HuH-7 (cell line): ENCODE measurements at regions not wholly inside any gene's neighbourhood (a gene's known extent, or its start where the extent isn't known, plus 50 kb on each side); places are given as distances from the start of the nearest gene placed in this dataset.

Experiments
- DNase-seq: peaks from one replicate; pipeline ENCODE4 v3.0.0; 2011; ENCODE audit warnings: low spot score

DNA sequence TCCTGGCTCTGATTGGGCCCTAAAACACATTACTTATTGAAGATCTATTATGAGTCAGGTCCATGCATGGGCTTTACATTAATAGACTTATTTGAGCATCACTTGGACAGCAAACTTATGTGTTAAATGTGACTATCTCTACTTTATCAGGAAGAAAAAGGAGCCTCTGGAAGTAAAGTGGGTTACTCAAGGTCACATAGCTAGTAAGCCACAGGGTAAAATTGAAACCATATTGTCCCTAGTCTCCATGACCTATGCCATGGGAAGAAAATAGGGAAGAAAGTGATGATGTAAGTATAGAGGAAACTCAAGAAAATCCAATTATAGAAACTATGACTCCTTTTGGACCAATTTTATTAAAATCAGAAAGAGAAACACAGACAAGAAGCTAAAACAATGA lies 555.3 kb downstream of the NUF2 start:
- no peak for DNase-seq

DNA sequence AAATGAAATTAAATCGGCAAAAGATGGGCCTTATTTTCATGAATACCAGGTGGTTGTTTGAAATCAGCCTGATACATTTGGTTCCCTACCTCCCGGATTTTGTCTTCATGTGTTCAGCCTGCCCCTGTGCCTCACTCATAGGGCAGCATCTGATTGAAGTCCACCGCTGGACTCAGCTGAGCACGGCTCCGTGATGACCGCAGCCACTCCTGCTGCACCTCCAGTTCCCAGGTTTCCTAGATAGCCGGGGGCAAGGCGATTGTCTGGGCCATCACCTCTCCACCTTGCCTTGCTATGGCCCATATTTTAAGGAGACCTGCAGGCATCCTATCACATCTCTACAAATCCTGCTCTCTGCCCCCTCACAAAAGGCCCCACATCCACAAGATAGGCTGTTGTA lies 563.8 kb downstream of the NUF2 start:
- no peak for DNase-seq

- no peak for DNase-seq
Observed at GRCh38 chr1:163896001-163896400, 574.2 kb downstream of the NUF2 start.

GRCh38 chr1:163897412-163898155 lies 575.8 kb downstream of the NUF2 start:
- no peak for DNase-seq

DNA sequence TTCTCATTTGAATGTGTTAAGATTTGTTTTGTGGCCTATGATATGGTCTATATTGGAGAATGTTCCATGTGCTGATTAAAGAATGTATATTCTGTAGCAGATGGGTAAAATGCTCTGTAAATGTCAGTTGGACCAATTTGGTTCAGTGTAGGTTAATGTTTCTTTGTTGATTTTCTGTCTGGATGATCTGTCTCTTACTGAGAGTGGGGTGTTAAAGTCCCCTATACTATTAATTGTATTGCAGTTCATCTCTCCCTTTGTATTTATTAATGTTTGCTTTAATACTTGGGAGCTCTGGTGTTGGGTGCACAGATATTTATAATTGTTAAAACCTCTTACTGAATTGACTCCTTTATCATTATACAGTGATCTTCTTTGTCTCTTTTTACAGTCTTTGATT lies 584.5 kb downstream of the NUF2 start:
- no peak for DNase-seq

GRCh38 chr1:163912170-163912884 lies 590.6 kb downstream of the NUF2 start:
- no peak for DNase-seq

- no peak for DNase-seq
Observed at GRCh38 chr1:163914785-163915413, 593.1 kb downstream of the NUF2 start.

DNA sequence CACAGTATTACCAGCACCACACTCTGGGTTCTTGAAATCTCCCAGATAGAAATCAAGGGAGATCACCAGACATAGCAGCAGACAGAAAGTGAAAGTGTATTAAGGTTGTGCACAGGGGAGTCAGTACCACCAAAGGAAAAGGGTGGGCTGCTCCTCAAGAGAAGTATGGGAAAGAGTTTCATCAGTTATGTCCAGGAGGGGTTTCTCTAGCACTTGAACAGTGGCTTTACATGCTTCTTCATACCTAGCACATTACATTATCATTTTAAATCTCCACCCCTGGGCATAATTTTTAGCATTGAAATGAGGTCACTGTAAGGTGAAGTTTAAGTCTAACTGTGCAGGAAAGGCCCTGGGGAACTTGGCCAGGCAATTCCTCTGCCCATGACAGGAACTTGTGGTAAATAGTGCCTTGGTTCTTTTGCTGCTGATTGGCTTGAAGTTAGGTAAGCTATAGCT lies 601.0 kb downstream of the NUF2 start:
- DNase-seq = no peak

GRCh38 chr1:163924041-163924440 lies 602.3 kb downstream of the NUF2 start:
- DNase-seq = no peak

GRCh38 chr1:163927493-163927892 lies 605.7 kb downstream of the NUF2 start:
- DNase-seq = no peak

- DNase-seq = no peak
Observed at GRCh38 chr1:163928069-163928468, 606.3 kb downstream of the NUF2 start.

GRCh38 chr1:163928651-163929050 lies 606.9 kb downstream of the NUF2 start:
- DNase-seq = no peak

GRCh38 chr1:163932901-163933300 lies 611.1 kb downstream of the NUF2 start:
- no peak for DNase-seq

- no peak for DNase-seq
Observed at GRCh38 chr1:163933437-163933836, 611.7 kb downstream of the NUF2 start.

DNA sequence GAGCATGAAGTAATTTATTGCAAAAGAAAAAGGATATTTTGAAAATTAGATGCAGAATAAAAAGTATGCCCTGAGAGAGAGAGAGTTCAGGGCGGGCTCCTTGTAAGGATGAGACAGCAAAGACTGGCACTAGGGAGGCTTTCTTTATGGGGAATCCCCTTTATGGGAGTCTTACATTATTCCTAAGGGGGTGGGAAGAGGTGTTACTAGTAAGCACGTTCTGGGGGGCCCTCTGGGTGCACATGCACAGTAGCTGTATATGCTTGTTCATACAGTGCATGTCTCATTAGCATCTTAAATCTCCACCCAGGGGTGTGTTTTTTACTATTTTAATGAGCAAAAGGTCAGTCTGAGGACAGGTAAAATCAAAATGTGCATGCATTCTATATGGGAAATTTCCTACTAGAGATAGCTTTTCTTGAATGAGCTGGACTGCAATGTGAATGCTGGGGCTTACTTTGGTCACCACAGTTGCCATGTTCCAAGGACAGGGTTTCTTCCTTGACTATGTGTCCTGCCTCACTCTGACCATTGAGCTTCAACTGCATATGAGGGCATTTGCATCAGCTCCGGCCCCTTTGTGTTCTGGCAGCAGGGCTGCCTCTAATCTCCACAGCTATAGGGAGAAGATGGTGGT lies 614.1 kb downstream of the NUF2 start:
- DNase-seq = no peak

DNA sequence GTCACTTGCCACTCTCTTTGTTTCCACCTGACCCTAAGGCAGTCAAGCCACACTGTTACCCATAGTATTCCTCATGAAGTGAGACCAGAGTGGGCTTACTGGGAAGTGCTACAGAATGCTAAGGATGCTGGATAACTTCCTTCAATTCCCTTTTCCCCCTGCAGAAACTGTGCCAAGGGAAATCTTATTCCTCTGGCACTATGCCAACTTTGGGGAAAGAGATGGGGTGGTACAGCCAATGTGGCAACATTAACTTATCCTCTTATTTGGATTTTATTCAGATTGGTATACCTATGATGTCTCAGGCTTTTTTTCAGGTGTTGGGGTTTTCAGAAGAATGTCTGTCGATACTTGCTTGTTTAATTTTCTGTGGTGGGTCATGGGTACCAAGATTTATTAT lies 599.4 kb upstream of the PBX1 start:
- DNase-seq = no peak

- no peak for DNase-seq
Observed at GRCh38 chr1:163970151-163970550, 588.8 kb upstream of the PBX1 start.

DNA sequence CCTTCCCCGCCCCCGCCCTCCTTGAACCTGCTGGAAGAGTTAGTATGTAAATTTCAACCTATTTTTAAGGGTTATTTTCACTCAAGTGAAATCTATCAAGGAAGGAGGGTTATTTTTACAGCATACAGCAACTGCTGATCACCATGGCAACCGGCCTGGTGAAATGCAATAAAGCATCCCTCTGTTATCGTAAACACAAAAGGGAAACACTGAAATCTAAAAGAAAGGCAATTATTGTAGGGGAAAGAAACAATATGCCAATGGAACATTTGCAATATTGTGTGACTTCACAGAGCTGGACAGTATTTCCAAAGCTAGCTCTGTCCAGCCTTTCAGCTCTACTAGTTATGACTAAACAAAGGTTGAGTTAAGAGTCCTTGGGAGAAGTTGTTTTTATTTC lies 588.3 kb upstream of the PBX1 start:
- DNase-seq = no peak

- DNase-seq = no peak
Observed at GRCh38 chr1:163973586-163973985, 585.4 kb upstream of the PBX1 start.

- no peak for DNase-seq
Observed at GRCh38 chr1:163974120-163974519, 584.9 kb upstream of the PBX1 start.

DNA sequence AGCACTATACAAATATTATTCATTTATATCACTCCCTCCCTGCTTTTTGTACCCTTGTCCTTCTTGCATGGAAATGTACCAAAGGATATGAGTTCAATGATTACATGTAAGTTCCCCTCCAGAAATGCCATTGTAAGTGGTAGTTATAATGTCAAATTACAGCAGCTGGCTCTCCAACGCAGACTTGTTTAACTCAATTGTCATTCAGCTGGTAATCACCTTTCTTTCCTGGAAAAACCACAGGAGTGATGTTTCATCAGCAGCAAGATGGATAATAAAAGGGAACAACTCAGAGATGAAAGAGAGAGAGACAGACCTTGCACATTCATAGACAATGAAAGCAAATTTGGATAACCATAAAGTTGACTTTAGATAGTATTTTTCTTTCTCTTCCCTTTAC lies 578.6 kb upstream of the PBX1 start:
- no peak for DNase-seq

DNA sequence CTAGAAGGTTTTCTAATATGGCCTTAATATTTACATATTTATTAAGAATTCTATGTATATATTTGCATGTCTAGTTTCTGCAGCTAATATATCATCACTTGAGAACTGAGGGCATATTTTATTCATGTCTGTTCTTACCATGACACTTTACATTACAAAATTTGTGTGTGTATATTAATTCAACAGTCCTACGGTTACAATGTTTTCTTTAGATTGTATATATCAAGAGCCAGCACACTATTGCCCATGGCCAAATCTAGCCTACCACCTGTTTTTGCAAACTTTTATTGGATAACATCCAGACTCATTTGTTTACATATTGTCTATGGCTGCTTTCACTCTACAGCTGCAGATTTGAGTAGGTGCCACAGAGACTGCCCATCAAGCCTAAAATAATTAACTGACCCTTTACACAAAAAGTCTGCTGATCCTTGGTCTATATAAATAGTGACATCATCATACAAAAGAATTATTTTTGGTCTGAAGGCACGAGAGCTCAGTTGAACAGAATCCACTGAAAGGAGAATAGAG lies 577.4 kb upstream of the PBX1 start:
- DNase-seq = no peak
